Activated T-helper 1 cell treated with anti-CD3 and anti-CD28 coated beads, Interleukin-12 subunit alpha, Interleukin-12 subunit beta, Interleukin-2, Interleukin-4 antibody, amounts not matched to agents 30 ng/mL and 10 ng/mL and 1 ng/mL, durations not matched to agents 14 hours and 24 hours and 36 hours (primary cell): ENCODE measurements at regions not wholly inside any gene's neighbourhood (a gene's known extent, or its start where the extent isn't known, plus 50 kb on each side); places are given as distances from the start of the nearest gene placed in this dataset.

Experiments used
- DNase-seq: peaks from one replicate; pipeline ENCODE4 v3.0.0; 2021; ENCODE audit warnings: low spot score
- H3K27ac Mint-ChIP-seq: one replicate; pipeline ENCODE4 v1.8.0; 2021; ENCODE audit warnings: mild to moderate bottlenecking, mixed read lengths
- H3K27me3 Mint-ChIP-seq: one replicate; pipeline ENCODE4 v1.8.0; 2022; ENCODE audit warnings: mild to moderate bottlenecking, moderate library complexity, mixed read lengths; ENCODE audit not compliant: insufficient read depth
- H3K36me3 Mint-ChIP-seq: one replicate; pipeline ENCODE4 v1.8.0; 2021; ENCODE audit warnings: low read depth, mixed read lengths
- H3K4me1 Mint-ChIP-seq: one replicate; pipeline ENCODE4 v1.8.0; 2021; ENCODE audit warnings: low read depth, mixed read lengths
- H3K4me3 Mint-ChIP-seq: one replicate; pipeline ENCODE4 v1.8.0; 2021; ENCODE audit warnings: mild to moderate bottlenecking, moderate library complexity, mixed read lengths
- H3K9me3 Mint-ChIP-seq: one replicate; pipeline ENCODE4 v1.8.0; 2021; ENCODE audit warnings: mixed read lengths
- intact Hi-C: fragments of 100-400 bp; cut with micrococcal nuclease; formaldehyde crosslinking; loops from one replicate; pipeline ENCODE4 v1.15.1; 2024

DNA sequence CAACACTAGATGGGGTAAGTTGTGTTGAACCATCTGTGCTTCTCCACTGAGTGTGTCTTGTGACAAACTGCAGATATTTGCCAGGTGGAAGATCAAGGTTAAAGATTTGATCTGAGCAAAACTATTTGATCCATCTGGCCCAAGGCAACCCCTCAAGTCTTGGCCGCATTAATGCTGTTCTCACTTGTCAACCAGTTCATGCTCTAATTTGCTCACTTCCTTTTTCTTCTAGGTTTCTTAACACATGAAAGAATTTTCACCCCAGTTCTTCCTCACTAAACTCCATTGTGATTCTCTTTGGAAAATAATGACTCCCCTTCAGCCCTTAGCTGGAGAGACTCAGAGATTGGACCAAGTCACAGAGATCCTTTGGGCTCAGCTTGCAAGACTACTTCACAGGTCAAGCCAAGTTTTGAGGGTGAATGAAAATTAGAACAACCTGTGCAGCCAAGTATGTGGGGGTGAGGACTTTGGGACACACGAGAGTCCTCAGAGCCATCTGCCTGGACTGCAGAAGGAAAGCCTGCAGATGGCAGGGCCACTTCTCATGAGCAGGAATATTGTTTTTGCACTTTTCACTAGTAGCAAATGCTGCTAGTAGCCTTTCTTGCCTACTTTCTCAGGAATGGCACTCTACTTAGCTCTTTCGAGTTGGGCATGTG is 166.5 kb downstream of the AXIN2 start:
- H3K9me3 Mint-ChIP-seq: no peaks in the 10 kb centered on the region
- intact Hi-C loops: no loop called here
- no peaks in the 10 kb centered on the region for H3K4me1 Mint-ChIP-seq
- H3K4me3 Mint-ChIP-seq: no peak overlapping the region
- DNase-seq: no peak
- peaks cover 5% of the 10 kb centered on the region for H3K27me3 Mint-ChIP-seq
- H3K36me3 Mint-ChIP-seq: no peaks in the 10 kb centered on the region
- H3K27ac Mint-ChIP-seq: no peak overlapping the region

- no peaks in the 10 kb centered on the region for H3K4me1 Mint-ChIP-seq
- intact Hi-C loops: no loop called here
These were observed 167.9 kb downstream of the AXIN2 start for GRCh38 chr17:65393514-65393913.

DNA sequence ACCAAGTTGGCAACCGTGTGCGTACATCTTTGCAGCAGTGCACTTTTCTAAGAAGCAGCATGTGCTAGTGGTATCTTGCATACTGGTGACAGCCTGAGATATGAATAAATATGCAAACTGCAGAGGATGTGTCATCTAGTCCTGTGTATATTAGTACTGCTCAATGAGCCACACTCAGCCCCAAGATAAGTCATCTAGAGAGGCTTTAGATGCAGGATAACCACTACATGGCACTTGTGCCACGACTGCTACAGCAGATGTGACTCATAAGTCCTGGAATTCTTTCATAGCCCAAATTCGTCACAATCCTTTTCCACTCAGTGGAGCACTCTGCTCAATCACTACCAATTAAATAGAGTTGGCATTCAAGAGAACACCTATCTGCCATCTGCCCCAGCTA is 171.5 kb downstream of the AXIN2 start:
- Mint-ChIP-seq H3K27me3 (peaks cover 4% of the 10 kb centered on the region), H3K27ac (no peak overlapping the region), H3K9me3 (no peaks in the 10 kb centered on the region), H3K4me1 (no peaks in the 10 kb centered on the region), H3K36me3 (no peaks in the 10 kb centered on the region), H3K4me3 (no peak overlapping the region)
- no peak for DNase-seq
- intact Hi-C loops: no loop called here

More at GRCh38 chr17:65393514-65393913, 167.9 kb downstream of the AXIN2 start:
- H3K36me3 Mint-ChIP-seq: no peaks in the 10 kb centered on the region
- H3K27ac Mint-ChIP-seq: no peak overlapping the region
- no peaks in the 10 kb centered on the region for H3K9me3 Mint-ChIP-seq
- H3K4me3 Mint-ChIP-seq: no peak overlapping the region
- no peak for DNase-seq
- H3K27me3 Mint-ChIP-seq: peaks cover 4% of the 10 kb centered on the region

DNA sequence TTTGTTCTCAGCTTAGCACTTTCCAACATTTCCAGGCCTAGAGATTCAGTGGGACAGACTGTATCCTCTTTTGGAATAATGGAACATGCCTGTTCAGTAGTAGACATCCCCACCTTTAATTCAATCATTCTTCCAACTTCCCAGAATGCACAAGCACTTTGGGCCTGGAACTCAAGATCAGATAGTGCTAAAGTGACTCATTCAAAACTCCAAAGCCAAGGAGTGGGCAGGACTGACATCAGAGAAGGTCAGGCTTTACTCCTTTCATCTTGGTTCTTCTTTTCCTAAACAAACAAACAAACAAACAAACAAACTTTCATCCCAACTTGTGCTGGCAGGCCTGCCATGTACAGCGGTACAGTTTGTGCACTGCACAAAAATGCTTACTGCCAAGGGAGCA is 172.0 kb downstream of the AXIN2 start:
- H3K4me3 Mint-ChIP-seq: no peak overlapping the region
- no peaks in the 10 kb centered on the region for H3K36me3 Mint-ChIP-seq
- no peaks in the 10 kb centered on the region for H3K4me1 Mint-ChIP-seq
- intact Hi-C loops: no loop called here
- H3K27me3 Mint-ChIP-seq: peaks cover 4% of the 10 kb centered on the region
- no peak overlapping the region for H3K27ac Mint-ChIP-seq
- DNase-seq: no peak
- no peaks in the 10 kb centered on the region for H3K9me3 Mint-ChIP-seq

DNA sequence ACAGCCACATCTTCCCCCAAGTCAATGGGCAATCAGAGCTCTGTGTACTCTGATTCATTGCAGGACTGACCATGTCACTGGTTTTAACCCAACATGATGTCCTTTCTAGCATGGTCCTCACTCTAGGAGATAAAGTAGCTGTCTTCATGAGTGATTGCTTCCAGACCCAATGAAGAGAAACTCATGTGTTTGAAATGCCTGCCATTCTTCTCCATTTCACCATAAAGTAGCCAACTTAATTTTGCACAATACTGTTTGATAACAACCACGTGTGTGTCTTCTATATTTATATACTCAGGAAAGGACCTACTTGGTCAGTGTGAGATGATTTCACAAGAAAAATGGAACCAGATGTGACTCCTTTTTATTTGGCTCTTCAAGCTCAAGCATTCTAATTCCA is 172.5 kb downstream of the AXIN2 start:
- H3K4me3 Mint-ChIP-seq: no peak overlapping the region
- no peaks in the 10 kb centered on the region for H3K36me3 Mint-ChIP-seq

GRCh38 chr17:65387322-65387721 is 174.1 kb downstream of the AXIN2 start:
- Mint-ChIP-seq H3K27ac (no peak overlapping the region), H3K4me3 (no peak overlapping the region), H3K9me3 (no peaks in the 10 kb centered on the region), H3K36me3 (no peaks in the 10 kb centered on the region), H3K27me3 (peaks cover 2% of the 10 kb centered on the region), H3K4me1 (no peaks in the 10 kb centered on the region)
- intact Hi-C loops: no loop called here
- no peak for DNase-seq

More for the DNA sequence above, 172.5 kb downstream of the AXIN2 start:
- Mint-ChIP-seq H3K27me3 (peaks cover 4% of the 10 kb centered on the region), H3K9me3 (no peaks in the 10 kb centered on the region), H3K27ac (no peak overlapping the region), H3K4me1 (no peaks in the 10 kb centered on the region)
- intact Hi-C loops: no loop called here
- no peak for DNase-seq

GRCh38 chr17:65385726-65386125 is 175.7 kb downstream of the AXIN2 start:
- DNase-seq: no peak
- no peaks in the 10 kb centered on the region for H3K36me3 Mint-ChIP-seq
- H3K27me3 Mint-ChIP-seq: peaks cover 2% of the 10 kb centered on the region
- no peak overlapping the region for H3K4me3 Mint-ChIP-seq
- no peaks in the 10 kb centered on the region for H3K4me1 Mint-ChIP-seq
- H3K27ac Mint-ChIP-seq: no peak overlapping the region
- no peaks in the 10 kb centered on the region for H3K9me3 Mint-ChIP-seq
- intact Hi-C loops: no loop called here

- Mint-ChIP-seq H3K27me3 (peaks cover 2% of the 10 kb centered on the region), H3K36me3 (no peaks in the 10 kb centered on the region), H3K4me3 (no peak overlapping the region), H3K4me1 (no peaks in the 10 kb centered on the region), H3K27ac (no peak overlapping the region), H3K9me3 (no peaks in the 10 kb centered on the region)
- intact Hi-C loops: no loop called here
- DNase-seq: no peak
These were observed 176.4 kb downstream of the AXIN2 start for GRCh38 chr17:65385071-65385470.

- no peaks in the 10 kb centered on the region for H3K4me1 Mint-ChIP-seq
These were observed 180.3 kb downstream of the AXIN2 start for GRCh38 chr17:65381152-65381551.

GRCh38 chr17:65374966-65375365 is 186.5 kb downstream of the AXIN2 start:
- no peaks in the 10 kb centered on the region for H3K36me3 Mint-ChIP-seq
- H3K27me3 Mint-ChIP-seq: peaks cover 9% of the 10 kb centered on the region
- H3K9me3 Mint-ChIP-seq: no peaks in the 10 kb centered on the region
- no peak for DNase-seq
- no peaks in the 10 kb centered on the region for H3K4me1 Mint-ChIP-seq
- H3K27ac Mint-ChIP-seq: no peak overlapping the region
- H3K4me3 Mint-ChIP-seq: no peak overlapping the region
- intact Hi-C loops: no loop called here

More at GRCh38 chr17:65381152-65381551, 180.3 kb downstream of the AXIN2 start:
- DNase-seq: no peak
- intact Hi-C loops: no loop called here
- no peak overlapping the region for H3K4me3 Mint-ChIP-seq
- H3K9me3 Mint-ChIP-seq: no peaks in the 10 kb centered on the region
- H3K27ac Mint-ChIP-seq: no peak overlapping the region
- H3K36me3 Mint-ChIP-seq: no peaks in the 10 kb centered on the region
- peaks cover 7% of the 10 kb centered on the region for H3K27me3 Mint-ChIP-seq

- peaks cover 4% of the 10 kb centered on the region for H3K27me3 Mint-ChIP-seq
- H3K4me1 Mint-ChIP-seq: peaks cover 2% of the 10 kb centered on the region
- peaks cover 5% of the 10 kb centered on the region for H3K9me3 Mint-ChIP-seq
- no peak overlapping the region for H3K27ac Mint-ChIP-seq
- no peaks in the 10 kb centered on the region for H3K36me3 Mint-ChIP-seq
- intact Hi-C loops: no loop called here
- DNase-seq: no peak
- H3K4me3 Mint-ChIP-seq: no peak overlapping the region
These were observed 189.7 kb downstream of the AXIN2 start for GRCh38 chr17:65371702-65372101.

GRCh38 chr17:65370669-65371131 is 190.7 kb downstream of the AXIN2 start:
- intact Hi-C loops: no loop called here
- no peak overlapping the region for H3K4me3 Mint-ChIP-seq
- H3K27ac Mint-ChIP-seq: no peak overlapping the region
- peaks cover 4% of the 10 kb centered on the region for H3K27me3 Mint-ChIP-seq
- peaks cover 9% of the 10 kb centered on the region for H3K9me3 Mint-ChIP-seq
- peaks cover 9% of the 10 kb centered on the region for H3K4me1 Mint-ChIP-seq
- DNase-seq: no peak
- no peaks in the 10 kb centered on the region for H3K36me3 Mint-ChIP-seq

GRCh38 chr17:65368341-65368740 is 193.1 kb downstream of the AXIN2 start:
- H3K27me3 Mint-ChIP-seq: peaks cover 4% of the 10 kb centered on the region
- H3K4me3 Mint-ChIP-seq: no peak overlapping the region
- DNase-seq: no peak
- peaks cover 9% of the 10 kb centered on the region for H3K9me3 Mint-ChIP-seq
- no peak overlapping the region for H3K27ac Mint-ChIP-seq
- peaks cover 9% of the 10 kb centered on the region for H3K4me1 Mint-ChIP-seq
- intact Hi-C loops: loop anchor here (10.0 kb wide), 1 partner anchor 186 kb away; no protein-coding TSS in a partner anchor
- no peaks in the 10 kb centered on the region for H3K36me3 Mint-ChIP-seq
